Skeletal muscle tissue (tissue), 3 donors: ENCODE measurements at regions not wholly inside any gene's neighbourhood (a gene's known extent, or its start where the extent isn't known, plus 50 kb on each side); places are given as distances from the start of the nearest gene placed in this dataset.

Experiments used
- H3K27ac ChIP-seq: one replicate; pipeline ENCODE4 v1.7.0; 2013; ENCODE audit warnings: mild to moderate bottlenecking, low read depth, low read length, inconsistent platforms
- H3K27me3 ChIP-seq, 3 donors: one replicate each; pipeline ENCODE4 v1.7.0; 2013; ENCODE audit warnings: low read length in 3 of 3; ENCODE audit not compliant: control insufficient read depth in 3 of 3, insufficient read depth in 3 of 3
- H3K36me3 ChIP-seq, 3 donors: one replicate each; pipeline ENCODE4 v1.7.0; 2013; ENCODE audit warnings: low read length in 3 of 3; ENCODE audit not compliant: control insufficient read depth in 3 of 3, insufficient read depth in 3 of 3
- H3K4me1 ChIP-seq, 3 donors: one replicate each; pipeline ENCODE4 v1.7.0; 2013; ENCODE audit warnings: low read length in 3 of 3, mild to moderate bottlenecking in 3 of 3; ENCODE audit not compliant: control insufficient read depth in 3 of 3, insufficient read depth in 3 of 3
- H3K4me3 ChIP-seq, 3 donors: one replicate each; pipeline ENCODE4 v1.7.0; 2013; ENCODE audit warnings: low read length in 3 of 3
- H3K9ac ChIP-seq, 3 donors: one replicate each; pipeline ENCODE4 v1.7.0; 2013; ENCODE audit warnings: low read length in 3 of 3, mild to moderate bottlenecking in 3 of 3, moderate library complexity in 2 of 3, low read depth in 1 of 3
- H3K9me3 ChIP-seq, 3 donors: one replicate each; pipeline ENCODE4 v1.7.0; 2013; ENCODE audit warnings: low read length in 3 of 3; ENCODE audit not compliant: control insufficient read depth in 3 of 3
- donor health status: Osteomylitis.

DNA sequence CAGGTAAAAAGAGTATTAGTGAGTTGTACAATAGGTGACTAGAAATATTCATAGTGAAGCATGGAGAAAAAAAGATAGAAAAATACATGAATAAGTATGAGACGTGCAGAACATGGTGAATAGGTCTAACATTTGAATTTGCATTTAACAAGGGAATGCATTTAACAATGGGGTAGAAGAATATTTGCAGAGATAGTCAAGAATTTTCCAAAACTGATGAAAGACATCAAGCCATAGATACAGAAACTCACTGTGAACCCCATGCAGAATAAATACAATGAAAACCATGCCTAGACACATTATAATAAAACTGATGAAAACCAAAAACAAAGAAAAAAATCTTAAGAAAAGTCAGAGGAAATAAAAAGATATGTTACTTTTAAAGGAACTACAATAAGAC is 184.8 kb downstream of the KTN1 start:
- Histone ChIP-seq H3K4me3 (no peak overlapping the region), H3K27ac (no peak overlapping the region), H3K4me1 (no peaks in the 10 kb centered on the region), H3K36me3 (no peaks in the 10 kb centered on the region), H3K27me3 (peaks cover 0 to 3% (median 0%) of the 10 kb centered on the region in 3 donors), H3K9me3 (no peaks in the 10 kb centered on the region), H3K9ac (no peak overlapping the region)

DNA sequence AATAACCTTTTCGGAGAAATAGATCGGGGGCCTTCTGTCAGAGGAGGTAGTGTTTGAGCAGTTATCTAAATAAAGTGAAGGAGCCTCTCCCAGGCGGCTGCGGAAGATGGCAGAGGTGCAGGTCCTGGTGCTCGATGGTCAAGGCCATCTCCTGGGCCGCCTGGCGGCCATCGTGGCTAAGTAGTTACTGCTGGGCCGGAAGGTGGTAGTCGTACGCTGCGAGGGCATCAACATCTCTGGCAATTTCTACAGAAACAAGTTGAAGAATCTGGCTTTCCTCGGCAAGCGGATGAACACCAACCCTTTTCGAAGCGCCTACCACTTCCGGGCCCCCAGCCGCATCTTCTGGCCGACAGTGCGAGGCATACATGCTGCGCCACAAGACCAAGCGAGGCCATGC is 186.1 kb downstream of the KTN1 start:
- Histone ChIP-seq H3K9me3 (no peaks in the 10 kb centered on the region), H3K36me3 (no peaks in the 10 kb centered on the region), H3K9ac (no peak overlapping the region), H3K27me3 (peaks cover 0 to 2% (median 0%) of the 10 kb centered on the region in 3 donors), H3K4me3 (no peak overlapping the region), H3K4me1 (no peaks in the 10 kb centered on the region), H3K27ac (no peak overlapping the region)

- no peak overlapping the region for H3K9ac ChIP-seq
- no peaks in the 10 kb centered on the region for H3K36me3 ChIP-seq
Observed at GRCh38 chr14:55767286-55767685, 187.3 kb downstream of the KTN1 start.

GRCh38 chr14:55769877-55770276 is 189.9 kb downstream of the KTN1 start:
- H3K9me3 ChIP-seq = no peaks in the 10 kb centered on the region

More at GRCh38 chr14:55767286-55767685, 187.3 kb downstream of the KTN1 start:
- Histone ChIP-seq H3K4me1 (no peaks in the 10 kb centered on the region), H3K27me3 (no peaks in the 10 kb centered on the region), H3K9me3 (no peaks in the 10 kb centered on the region), H3K27ac (no peak overlapping the region), H3K4me3 (no peak overlapping the region)

DNA sequence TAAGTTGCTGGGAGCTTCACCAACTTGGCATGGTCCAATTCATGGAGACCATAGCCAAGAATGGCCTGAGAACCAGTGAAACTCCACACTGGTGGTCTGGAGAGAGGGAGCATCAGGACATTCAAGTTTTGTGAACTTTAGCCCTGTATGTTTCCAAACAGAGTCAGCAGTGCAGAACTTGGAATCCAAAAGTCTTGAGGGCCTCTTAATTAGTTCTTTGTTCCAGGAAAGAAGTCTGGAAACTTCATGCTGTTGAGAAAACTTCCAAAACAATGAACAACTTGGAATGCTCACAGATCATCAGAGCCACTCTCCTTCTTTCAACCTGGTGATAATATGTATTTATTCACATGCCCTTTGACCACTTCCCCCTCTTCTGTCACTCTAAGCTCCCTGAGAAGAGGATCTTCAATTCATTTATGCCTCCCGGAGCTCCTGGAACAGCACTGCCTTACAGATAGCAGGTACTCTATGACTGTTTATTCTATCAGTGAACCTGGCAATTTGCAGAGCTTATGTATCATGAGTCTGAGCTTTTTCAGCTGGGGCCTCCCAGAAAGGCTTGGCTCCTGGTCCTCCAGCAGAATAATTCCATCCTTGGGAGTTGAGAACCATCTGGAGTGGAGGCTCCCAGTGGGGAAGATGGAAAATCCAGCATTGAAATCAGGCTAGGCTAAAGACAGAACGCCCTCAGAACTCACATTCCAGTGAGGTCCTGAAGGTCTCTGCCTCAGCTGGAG is 191.4 kb downstream of the KTN1 start:
- Histone ChIP-seq H3K4me3 (no peak overlapping the region), H3K27me3 (no peaks in the 10 kb centered on the region), H3K4me1 (peaks cover 0 to 2% (median 0%) of the 10 kb centered on the region in 3 donors), H3K9me3 (no peaks in the 10 kb centered on the region), H3K27ac (no peak overlapping the region), H3K36me3 (no peaks in the 10 kb centered on the region), H3K9ac (no peak overlapping the region)

More at GRCh38 chr14:55769877-55770276, 189.9 kb downstream of the KTN1 start:
- H3K27ac ChIP-seq = no peak overlapping the region
- H3K4me1 ChIP-seq = peaks cover 0 to 2% (median 0%) of the 10 kb centered on the region in 3 donors
- no peak overlapping the region for H3K4me3 ChIP-seq
- no peaks in the 10 kb centered on the region for H3K36me3 ChIP-seq
- H3K9ac ChIP-seq = no peak overlapping the region
- no peaks in the 10 kb centered on the region for H3K27me3 ChIP-seq

DNA sequence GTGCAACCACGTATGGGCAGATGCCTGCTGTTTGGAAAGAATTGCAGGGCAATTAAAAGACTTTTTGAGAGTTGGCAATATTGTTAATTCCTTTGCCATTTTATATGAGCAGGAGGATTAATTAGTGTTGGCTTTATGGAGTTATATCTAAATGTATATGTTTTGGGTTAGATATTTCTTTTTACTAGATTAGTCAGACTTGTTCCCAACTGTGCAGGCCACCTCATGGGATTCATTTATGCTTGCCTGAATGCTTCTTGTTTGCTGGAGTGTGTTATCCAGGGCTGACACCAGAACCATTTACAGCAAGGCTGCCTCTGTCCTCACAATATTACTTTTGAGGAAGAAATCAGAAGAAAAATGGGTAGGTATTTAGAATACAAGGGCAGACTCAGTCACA is 192.5 kb downstream of the KTN1 start:
- Histone ChIP-seq H3K27me3 (no peaks in the 10 kb centered on the region), H3K9me3 (no peaks in the 10 kb centered on the region), H3K27ac (no peak overlapping the region), H3K9ac (no peak overlapping the region), H3K36me3 (no peaks in the 10 kb centered on the region), H3K4me3 (no peak overlapping the region), H3K4me1 (peaks cover 0 to 2% (median 0%) of the 10 kb centered on the region in 3 donors)

- Histone ChIP-seq H3K27ac (no peak overlapping the region), H3K4me3 (no peak overlapping the region), H3K4me1 (peaks cover 0 to 2% (median 0%) of the 10 kb centered on the region in 3 donors), H3K36me3 (no peaks in the 10 kb centered on the region), H3K27me3 (no peaks in the 10 kb centered on the region), H3K9me3 (no peaks in the 10 kb centered on the region), H3K9ac (no peak overlapping the region)
Observed at GRCh38 chr14:55773312-55773711, 193.3 kb downstream of the KTN1 start.

GRCh38 chr14:55773984-55774545 is 194.1 kb downstream of the KTN1 start:
- Histone ChIP-seq H3K9ac (no peak overlapping the region), H3K9me3 (no peaks in the 10 kb centered on the region), H3K4me1 (peaks cover 0 to 2% (median 0%) of the 10 kb centered on the region in 3 donors), H3K27ac (no peak overlapping the region), H3K4me3 (no peak overlapping the region), H3K27me3 (no peaks in the 10 kb centered on the region), H3K36me3 (no peaks in the 10 kb centered on the region)

- H3K9ac ChIP-seq = no peak overlapping the region
- H3K27me3 ChIP-seq = no peaks in the 10 kb centered on the region
- H3K27ac ChIP-seq = no peak overlapping the region
- H3K9me3 ChIP-seq = no peaks in the 10 kb centered on the region
- peaks cover 6 to 12% (median 11%) of the 10 kb centered on the region in 3 donors for H3K4me1 ChIP-seq
- no peaks in the 10 kb centered on the region for H3K36me3 ChIP-seq
- no peak overlapping the region for H3K4me3 ChIP-seq
Observed at GRCh38 chr14:55777877-55778276, 197.9 kb downstream of the KTN1 start.

- Histone ChIP-seq H3K27me3 (no peaks in the 10 kb centered on the region), H3K27ac (peak overlapping the region; percentile 8), H3K9me3 (no peaks in the 10 kb centered on the region), H3K4me1 (peaks cover 4 to 12% (median 11%) of the 10 kb centered on the region in 3 donors), H3K36me3 (no peaks in the 10 kb centered on the region), H3K4me3 (no peak overlapping the region), H3K9ac (no peak overlapping the region)
Observed at GRCh38 chr14:55780156-55780946, 200.3 kb downstream of the KTN1 start.
